Heart right ventricle (tissue), 16 donors: ENCODE measurements at regions not wholly inside any gene's neighbourhood (a gene's known extent, or its start where the extent isn't known, plus 50 kb on each side); places are given as distances from the start of the nearest gene placed in this dataset.

Source experiments
- ATAC-seq, 8 donors: fragments of 200-7000 bp; cut with Tn5 transposase; one replicate each; pipeline ENCODE4 v1.9.1; 2020; ENCODE audit warnings: mild to moderate bottlenecking in 8 of 8, moderate library complexity in 8 of 8, moderate number of reproducible peaks in 1 of 8
- DNase-seq, 2 donors: peaks; one replicate each; pipeline ENCODE4 v3.0.0-alpha.2; 2020
- H3K27ac ChIP-seq, 10 donors: fragments of 200-600 bp; sonication (generic) in 2 of 10; one replicate each; pipeline versions ENCODE4 v1.5.0 to v1.8.0; 2020 to 2022; ENCODE audit warnings: mild to moderate bottlenecking in 3 of 10
- H3K27me3 ChIP-seq, 7 donors: fragments of 200-600 bp; one replicate each; pipeline ENCODE4 v1.8.0; 2021 to 2022; ENCODE audit warnings: mild to moderate bottlenecking in 2 of 7
- H3K36me3 ChIP-seq, 9 donors: fragments of 200-600 bp; sonication (generic) in 1 of 9; one replicate each; pipeline versions ENCODE4 v1.5.0 to v1.8.0; 2020 to 2022; ENCODE audit warnings: mild to moderate bottlenecking in 2 of 9
- H3K4me1 ChIP-seq, 9 donors: fragments of 200-600 bp; sonication (generic) in 1 of 9; one replicate each; pipeline versions ENCODE4 v1.5.0 to v1.8.0; 2020 to 2022; ENCODE audit warnings: mild to moderate bottlenecking in 4 of 9
- H3K4me3 ChIP-seq, 10 donors: fragments of 200-600 bp; sonication (generic) in 2 of 10; one replicate each; pipeline versions ENCODE4 v1.5.0 to v1.8.0; 2020 to 2022; ENCODE audit warnings: mild to moderate bottlenecking in 7 of 10, moderate library complexity in 2 of 10
- H3K9me3 ChIP-seq, 11 donors: fragments of 200-600 bp in 10 of 11; sonication (generic) in 2 of 11; one replicate each; pipeline versions ENCODE4 v1.5.0 to v1.8.0; 2013 to 2022; ENCODE audit warnings: mild to moderate bottlenecking in 2 of 11, control low read depth in 1 of 11, moderate library complexity in 1 of 11
- CTCF ChIP-seq, 9 donors: fragments of 200-600 bp; sonication (generic) in 2 of 9; IDR thresholded peaks; one replicate each; pipeline versions ENCODE4 v1.5.0 to v1.8.0; 2021 to 2022; ENCODE audit warnings: antibody characterized with exemption in 9 of 9, mild to moderate bottlenecking in 5 of 9, moderate library complexity in 1 of 9
- WGBS, 2 donors: extraction: QIAGEN DNeasy Blood & Tissue Kit; methylation state at CpG; one replicate each; pipeline ENCODE4 v1.1.7; 2013; ENCODE audit warnings: inconsistent platforms in 1 of 2; 5-methylcytosine and 5-hydroxymethylcytosine counted together
- intact Hi-C, 10 donors: fragments of 100-400 bp; cut with DNase I; formaldehyde crosslinking; loops; one replicate each; pipeline versions ENCODE4 v1.11.1 to v1.14.2; 2022
- donor health status: Arrhythmogenic right ventricular cardiomyopathy.
- donor health status: ischemic (EF 13 %, LVEDD 7.1; RV severe dilation, severe dysfunction).
- donor health status: healthy with polysubstance abuse.
- donor health status: DM: no; HTN: yes; CAD: no.
- donor health status: DM: no; HTN: no; CAD: no.
- donor health status: ischemic (EF 25% LVEDD 6.9; RV normal size, moderate dysfunction).
- donor health status: ischemic (EF 25% LVEDD 5.7; RV mildly dilated, moderate dysfunction).
- donor health status: healthy.
- donor health status: DM: yes; HTN: yes; CAD: no.
- donor health status: Ischemic cardiomyopathy.
- donor health status: ischemic (EF 35%, LVEDD 5.7; RV mildly dilated, moderate dysfunction).
- donor health status: nonischemic (EF 11% LVEDD 7.7; RV severe dilation, severe dysfunction).
- donor health status: DM: yes; HTN: yes; CAD: no.
- donor health status: PGD.
- donor health status: ischemic (EF 29% LVEDD 5.4; RV normal size, mild dysfunction).
- donor health status: nonischemic (EF 23%, LVEDD 6.1; RV moderate dilation, normal function).

GRCh38 chr1:173122344-173122935, 71.7 kb upstream of the TNFSF18 start:
- Histone ChIP-seq H3K27me3 (no peaks in the 10 kb centered on the region), H3K9me3 (no peaks in the 10 kb centered on the region), H3K36me3 (no peaks in the 10 kb centered on the region), H3K4me3 (peak overlapping the region in 6 of 10 donors; percentile 14 to 44 (median 37)), H3K27ac (peak overlapping the region in 9 of 10 donors; percentile 55 to 90 (median 82)), H3K4me1 (peaks cover 0 to 31% (median 18%) of the 10 kb centered on the region in 9 donors)
- intact Hi-C loops, result loop anchor here in 2 of 10 donors (10.0 kb wide), 3 partner anchors 68 to 82 kb away; partner anchors contain the start of genes TNFSF18 (in 1 of the 2) and TNFSF4 (in 1 of the 2)
- DNase-seq, result no peak
- peak in 6 of 8 donors; percentile 9 to 40 (median 24) for ATAC-seq
- no peak for TF ChIP-seq CTCF (IDR thresholded peaks at IDR 0.05)
- 35 to 37% methylated on average over 2 of the region's 2 CpGs for WGBS, 2 donors

GRCh38 chr1:173118404-173118803, 67.7 kb upstream of the TNFSF18 start:
- H3K36me3 ChIP-seq, result no peaks in the 10 kb centered on the region
- intact Hi-C loops, result no loop called here
- no peak overlapping the region for H3K4me3 ChIP-seq
- H3K9me3 ChIP-seq, result no peaks in the 10 kb centered on the region
- peaks cover 0 to 43% (median 14%) of the 10 kb centered on the region in 9 donors for H3K4me1 ChIP-seq
- 77 to 79% methylated on average over 2 of the region's 2 CpGs for WGBS, 2 donors
- TF ChIP-seq CTCF (IDR thresholded peaks at IDR 0.05), result no peak
- no peak overlapping the region for H3K27ac ChIP-seq
- H3K27me3 ChIP-seq, result no peaks in the 10 kb centered on the region
- ATAC-seq (no peak), DNase-seq (no peak)

- H3K4me1 ChIP-seq, result peaks cover 0 to 44% (median 9%) of the 10 kb centered on the region in 9 donors
- H3K27ac ChIP-seq, result peak overlapping the region in 1 of 10 donors; percentile 4
- H3K4me3 ChIP-seq, result no peak overlapping the region
- no peaks in the 10 kb centered on the region for H3K27me3 ChIP-seq
- no peak for ATAC-seq
- intact Hi-C loops, result no loop called here
- no peaks in the 10 kb centered on the region for H3K9me3 ChIP-seq
- no peak for TF ChIP-seq CTCF (IDR thresholded peaks at IDR 0.05)
- no peaks in the 10 kb centered on the region for H3K36me3 ChIP-seq
- 92 to 95% methylated on average over 2 of the region's 2 CpGs for WGBS, 2 donors
- no peak for DNase-seq
Measured at GRCh38 chr1:173117761-173118160, 67.0 kb upstream of the TNFSF18 start.

- TF ChIP-seq CTCF (IDR thresholded peaks at IDR 0.05), result no peak
- Histone ChIP-seq H3K4me1 (peaks cover 0 to 44% (median 3%) of the 10 kb centered on the region in 9 donors), H3K4me3 (no peak overlapping the region), H3K27me3 (no peaks in the 10 kb centered on the region), H3K9me3 (no peaks in the 10 kb centered on the region), H3K36me3 (no peaks in the 10 kb centered on the region), H3K27ac (peak overlapping the region in 1 of 10 donors; percentile 4)
- ATAC-seq (peak in 5 of 8 donors; percentile 29 to 63 (median 37)), DNase-seq (no peak)
- WGBS, 2 donors, result 22 to 31% methylated on average over 1 of the region's 1 CpG
- intact Hi-C loops, result no loop called here
Measured at GRCh38 chr1:173117108-173117633, 66.4 kb upstream of the TNFSF18 start.
